K562 (cell line): ENCODE measurements at regions not wholly inside any gene's neighbourhood (a gene's known extent, or its start where the extent isn't known, plus 50 kb on each side); places are given as distances from the start of the nearest gene placed in this dataset.

Experiments used
- ATAC-seq: fragments of 200-7000 bp; cut with Tn5 transposase; 3 replicates; pipeline ENCODE4 v1.9.1; 2020; ENCODE audit warnings: moderate library complexity
- BruUV-seq: library from RNA; stranded (reverse); fragments of 400-500 nt; replicated peaks from 2 replicates; lab custom pipeline; 2021; lab: Mats Ljungman, UMichigan
- CTCF ChIA-PET: fragments of 300-600 bp; formaldehyde crosslinking; extraction: SDS; loops from one replicate; lab custom pipeline; 2021; ENCODE audit warnings: low intra/inter-chr PET ratio; lab: Yijun Ruan, JAX
- POLR2A ChIA-PET: fragments of 300-600, 350-650 bp; sonication (Branson Sonifier 250); formaldehyde crosslinking; extraction: SDS; loops from one replicate; lab custom pipeline; 2021; ENCODE audit warnings: antibody characterized with exemption, inconsistent platforms; lab: Yijun Ruan, JAX
- DNase-seq, 4 experiments: peaks; one replicate each; pipeline versions ENCODE4 v3.0.0 to v3.0.0-alpha.2; 2011 to 2018; ENCODE audit warnings: low spot score in 3 of 4, mixed read lengths in 3 of 4; ENCODE audit errors: extremely low read depth in 1 of 4
- FAIRE-seq: peaks from 2 replicates; lab custom pipeline; 2011; peaks lifted over from hg19 to GRCh38; lab: Jason Lieb, UNC
- H2AFZ ChIP-seq: 2 replicates; pipeline ENCODE4 v1.6.0; 2011; ENCODE audit warnings: low read depth, low read length, control low read depth, inconsistent platforms
- H3K27ac ChIP-seq: fragments of 200-600 bp; 3 replicates; pipeline ENCODE4 v1.8.0; 2011; ENCODE audit warnings: low read depth, mild to moderate bottlenecking, control low read depth, inconsistent platforms, low read length, moderate library complexity, mixed read lengths; ENCODE audit errors: extremely low read depth
- H3K27me3 ChIP-seq, 2 experiments: fragments of 300-600 bp in 1 of 2; 2 replicates in 1 of 2; 3 replicates in 1 of 2; pipeline versions ENCODE4 v1.6.0 to v1.8.0; 2011; ENCODE audit warnings: inconsistent platforms in 2 of 2, low read length in 2 of 2, mild to moderate bottlenecking in 1 of 2, mixed read lengths in 1 of 2, moderate library complexity in 1 of 2; ENCODE audit not compliant: control insufficient read depth in 2 of 2, insufficient read depth in 2 of 2
- H3K36me3 ChIP-seq: fragments of 300-600 bp; 3 replicates; pipeline ENCODE4 v1.8.0; 2011; ENCODE audit warnings: mild to moderate bottlenecking, low read length, inconsistent platforms; ENCODE audit not compliant: control insufficient read depth, insufficient read depth
- H3K4me1 ChIP-seq, 2 experiments: fragments of 200-600 bp in 1 of 2; replicated peaks in 1 of 2; 2 replicates in 1 of 2; 3 replicates in 1 of 2; pipeline versions ENCODE4 v1.5.1 to v1.8.0; 2011; ENCODE audit warnings: inconsistent platforms in 2 of 2, low read length in 2 of 2, mild to moderate bottlenecking in 1 of 2, mixed read lengths in 1 of 2, moderate library complexity in 1 of 2; ENCODE audit not compliant: control insufficient read depth in 2 of 2, insufficient read depth in 2 of 2
- H3K4me2 ChIP-seq: 2 replicates; pipeline ENCODE4 v1.6.1; 2011; ENCODE audit warnings: low read length, control low read depth, inconsistent platforms, mixed read lengths; ENCODE audit not compliant: insufficient read depth
- H3K4me3 ChIP-seq: fragments of 200-600 bp; sonication (generic), shearing (Covaris generic); 2 replicates; pipeline ENCODE4 v1.5.1; 2016; ENCODE audit warnings: control low read depth, inconsistent platforms
- H3K79me2 ChIP-seq: fragments of 200-600 bp; 3 replicates; pipeline ENCODE4 v1.8.0; 2011; ENCODE audit warnings: low read length, inconsistent platforms; ENCODE audit not compliant: control insufficient read depth, insufficient read depth
- H3K9ac ChIP-seq, 2 experiments: 2 replicates each; pipeline versions ENCODE4 v1.6.0 to v1.6.1; 2011; ENCODE audit warnings: low read depth in 2 of 2, low read length in 2 of 2, control low read depth in 1 of 2, inconsistent platforms in 1 of 2, mild to moderate bottlenecking in 1 of 2, mixed read lengths in 1 of 2; ENCODE audit not compliant: insufficient read depth in 1 of 2
- H3K9me1 ChIP-seq: one replicate; pipeline ENCODE4 v1.6.0; 2011; ENCODE audit warnings: inconsistent platforms, mild to moderate bottlenecking, low read length, moderate library complexity; ENCODE audit not compliant: control insufficient read depth, insufficient read depth
- H3K9me3 ChIP-seq: replicated peaks from 2 replicates; pipeline ENCODE4 v1.5.1; 2011; ENCODE audit warnings: low read depth, low read length, inconsistent platforms; ENCODE audit not compliant: control insufficient read depth, insufficient read depth
- H4K20me1 ChIP-seq: replicated peaks from 2 replicates; pipeline ENCODE4 v1.6.1; 2011; ENCODE audit warnings: low read length, inconsistent platforms, mixed read lengths; ENCODE audit not compliant: control insufficient read depth, insufficient read depth
- RFX5 ChIP-seq: IDR thresholded peaks from 2 replicates; pipeline ENCODE4 v1.6.1; 2011; ENCODE audit warnings: low read depth, mild to moderate bottlenecking, improper control_type of control experiment, low read length
- THRAP3 ChIP-seq: fragments of 450-650 bp; IDR thresholded peaks from 2 replicates; pipeline ENCODE4 v1.6.1; 2016; ENCODE audit warnings: mild to moderate bottlenecking, inconsistent platforms, borderline replicate concordance
- ZNF134 ChIP-seq: fragments of 250-450 bp; sonication (Bioruptor Pico); conservative IDR thresholded peaks from 2 replicates; pipeline ENCODE4 v1.4.0; 2020
- WGBS: fragments of 100-300 bp; shearing (Covaris generic); methylation state at CpG from one replicate; pipeline ENCODE4 v1.1.6; 2016; ENCODE audit warnings: low coverage, mixed read lengths; ENCODE audit not compliant: insufficient coverage; ENCODE audit errors: missing lambda C conversion rate; 5-methylcytosine and 5-hydroxymethylcytosine counted together
- in situ Hi-C: fragments of 300-500 bp; cut with MboI; formaldehyde crosslinking; loops from 4 replicates; pipeline ENCODE4 v1.15.0; 2018; ENCODE audit warnings: inconsistent platforms, mixed read lengths
- intact Hi-C: fragments of 100-400 bp; cut with micrococcal nuclease; formaldehyde crosslinking; loops from 2 replicates; pipeline ENCODE4 v1.14.2; 2022
- TF ChIP-seq, protein P1 (sequence below): fragments of 250-450 bp; sonication (Bioruptor Pico); IDR thresholded peaks from 2 replicates; pipeline ENCODE4 v1.4.0; 2020; ENCODE audit warnings: mild to moderate bottlenecking, moderate library complexity
- TF ChIP-seq, protein P2 (sequence below), 2 experiments: fragments of 450-650 bp; IDR thresholded peaks; 2 replicates each; pipeline ENCODE4 v1.6.1; 2018; ENCODE audit warnings: mild to moderate bottlenecking in 2 of 2, low read depth in 1 of 2; ENCODE audit not compliant: partially characterized antibody in 2 of 2

DNA sequence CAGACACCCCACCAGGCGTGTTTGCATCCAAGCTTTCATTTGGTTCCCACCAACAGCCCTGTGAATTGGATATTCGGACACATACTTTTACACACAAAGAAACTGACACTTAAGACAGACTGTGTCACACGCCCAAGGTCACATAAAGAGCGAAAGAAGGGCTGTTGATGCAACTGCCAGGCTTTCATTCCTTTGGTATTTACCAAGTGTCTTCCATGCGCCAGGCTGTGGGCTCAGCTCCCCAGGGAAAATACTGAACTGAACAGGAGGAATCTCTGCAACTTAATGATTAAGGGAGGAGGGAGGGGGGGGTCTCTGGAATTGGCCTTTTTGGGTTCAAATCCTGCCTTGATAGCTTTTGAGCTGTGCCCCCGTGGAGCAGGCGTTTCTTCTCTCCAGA, 122.8 kb downstream of the ACTL8 start:
- Histone ChIP-seq H3K27ac (no peak overlapping the region), H3K4me1 (no peaks in the 10 kb centered on the region), H3K79me2 (no peaks in the 10 kb centered on the region), H3K4me2 (no peak overlapping the region), H3K4me3 (no peak overlapping the region), H3K9ac (no peak overlapping the region), H4K20me1 (no peaks in the 10 kb centered on the region), H2AFZ (no peak overlapping the region), H3K36me3 (no peaks in the 10 kb centered on the region), H3K9me3 (no peaks in the 10 kb centered on the region), H3K9me1 (no peaks in the 10 kb centered on the region), H3K27me3 (peaks cover 0 to 14% of the 10 kb centered on the region in 2 experiments; a peak in 2 of 5 replicates)
- ATAC-seq, result no peak
- ChIA-PET POLR2A (interaction anchor here (0.6 kb wide), 1 partner anchor 9 kb away, joined by 3 read pairs; no protein-coding TSS in a partner anchor), CTCF (no interaction called here)
- in situ Hi-C loops, result no loop called here
- intact Hi-C loops, result no loop called here
- no TSS peak for BruUV-seq
- TF ChIP-seq RFX5 (no peak), THRAP3 (no peak), ZNF134 (CRISPR knock-in tag) (no peak)
- TF ChIP-seq, protein P1, sequence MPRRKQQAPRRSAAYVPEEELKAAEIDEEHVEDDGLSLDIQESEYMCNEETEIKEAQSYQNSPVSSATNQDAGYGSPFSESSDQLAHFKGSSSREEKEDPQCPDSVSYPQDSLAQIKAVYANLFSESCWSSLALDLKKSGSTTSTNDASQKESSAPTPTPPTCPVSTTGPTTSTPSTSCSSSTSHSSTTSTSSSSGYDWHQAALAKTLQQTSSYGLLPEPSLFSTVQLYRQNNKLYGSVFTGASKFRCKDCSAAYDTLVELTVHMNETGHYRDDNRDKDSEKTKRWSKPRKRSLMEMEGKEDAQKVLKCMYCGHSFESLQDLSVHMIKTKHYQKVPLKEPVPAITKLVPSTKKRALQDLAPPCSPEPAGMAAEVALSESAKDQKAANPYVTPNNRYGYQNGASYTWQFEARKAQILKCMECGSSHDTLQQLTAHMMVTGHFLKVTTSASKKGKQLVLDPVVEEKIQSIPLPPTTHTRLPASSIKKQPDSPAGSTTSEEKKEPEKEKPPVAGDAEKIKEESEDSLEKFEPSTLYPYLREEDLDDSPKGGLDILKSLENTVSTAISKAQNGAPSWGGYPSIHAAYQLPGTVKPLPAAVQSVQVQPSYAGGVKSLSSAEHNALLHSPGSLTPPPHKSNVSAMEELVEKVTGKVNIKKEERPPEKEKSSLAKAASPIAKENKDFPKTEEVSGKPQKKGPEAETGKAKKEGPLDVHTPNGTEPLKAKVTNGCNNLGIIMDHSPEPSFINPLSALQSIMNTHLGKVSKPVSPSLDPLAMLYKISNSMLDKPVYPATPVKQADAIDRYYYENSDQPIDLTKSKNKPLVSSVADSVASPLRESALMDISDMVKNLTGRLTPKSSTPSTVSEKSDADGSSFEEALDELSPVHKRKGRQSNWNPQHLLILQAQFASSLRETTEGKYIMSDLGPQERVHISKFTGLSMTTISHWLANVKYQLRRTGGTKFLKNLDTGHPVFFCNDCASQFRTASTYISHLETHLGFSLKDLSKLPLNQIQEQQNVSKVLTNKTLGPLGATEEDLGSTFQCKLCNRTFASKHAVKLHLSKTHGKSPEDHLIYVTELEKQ (CRISPR knock-in tag), result no peak
- TF ChIP-seq, protein P2, sequence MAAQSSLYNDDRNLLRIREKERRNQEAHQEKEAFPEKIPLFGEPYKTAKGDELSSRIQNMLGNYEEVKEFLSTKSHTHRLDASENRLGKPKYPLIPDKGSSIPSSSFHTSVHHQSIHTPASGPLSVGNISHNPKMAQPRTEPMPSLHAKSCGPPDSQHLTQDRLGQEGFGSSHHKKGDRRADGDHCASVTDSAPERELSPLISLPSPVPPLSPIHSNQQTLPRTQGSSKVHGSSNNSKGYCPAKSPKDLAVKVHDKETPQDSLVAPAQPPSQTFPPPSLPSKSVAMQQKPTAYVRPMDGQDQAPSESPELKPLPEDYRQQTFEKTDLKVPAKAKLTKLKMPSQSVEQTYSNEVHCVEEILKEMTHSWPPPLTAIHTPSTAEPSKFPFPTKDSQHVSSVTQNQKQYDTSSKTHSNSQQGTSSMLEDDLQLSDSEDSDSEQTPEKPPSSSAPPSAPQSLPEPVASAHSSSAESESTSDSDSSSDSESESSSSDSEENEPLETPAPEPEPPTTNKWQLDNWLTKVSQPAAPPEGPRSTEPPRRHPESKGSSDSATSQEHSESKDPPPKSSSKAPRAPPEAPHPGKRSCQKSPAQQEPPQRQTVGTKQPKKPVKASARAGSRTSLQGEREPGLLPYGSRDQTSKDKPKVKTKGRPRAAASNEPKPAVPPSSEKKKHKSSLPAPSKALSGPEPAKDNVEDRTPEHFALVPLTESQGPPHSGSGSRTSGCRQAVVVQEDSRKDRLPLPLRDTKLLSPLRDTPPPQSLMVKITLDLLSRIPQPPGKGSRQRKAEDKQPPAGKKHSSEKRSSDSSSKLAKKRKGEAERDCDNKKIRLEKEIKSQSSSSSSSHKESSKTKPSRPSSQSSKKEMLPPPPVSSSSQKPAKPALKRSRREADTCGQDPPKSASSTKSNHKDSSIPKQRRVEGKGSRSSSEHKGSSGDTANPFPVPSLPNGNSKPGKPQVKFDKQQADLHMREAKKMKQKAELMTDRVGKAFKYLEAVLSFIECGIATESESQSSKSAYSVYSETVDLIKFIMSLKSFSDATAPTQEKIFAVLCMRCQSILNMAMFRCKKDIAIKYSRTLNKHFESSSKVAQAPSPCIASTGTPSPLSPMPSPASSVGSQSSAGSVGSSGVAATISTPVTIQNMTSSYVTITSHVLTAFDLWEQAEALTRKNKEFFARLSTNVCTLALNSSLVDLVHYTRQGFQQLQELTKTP (IDR thresholded peaks at IDR 0.05; ENCODE audit: low read depth in 1 of 2, partially characterized antibody in 2 of 2), result no peak
- WGBS, result 0% methylated on average over 7 of the region's 7 CpGs
- no peak for DNase-seq
- FAIRE-seq, result no peak
